Omental fat pad (tissue), 3 donors: ENCODE measurements at regions not wholly inside any gene's neighbourhood (a gene's known extent, or its start where the extent isn't known, plus 50 kb on each side); places are given as distances from the start of the nearest gene placed in this dataset.

Experiments used
- ATAC-seq: fragments of 150-250 bp; one replicate; pipeline ENCODE4 v1.9.1; 2016; ENCODE audit warnings: mild to moderate bottlenecking, moderate library complexity; ENCODE audit not compliant: low FRiP score
- DNase-seq: peaks from one replicate; pipeline ENCODE4 v3.0.0-alpha.2; 2019; ENCODE audit warnings: low spot score
- CTCF ChIP-seq, 3 donors: fragments of 450-650 bp; IDR thresholded peaks; one replicate each; pipeline ENCODE4 v1.5.1; 2016 to 2017; ENCODE audit warnings: antibody characterized with exemption in 3 of 3, mild to moderate bottlenecking in 3 of 3, moderate library complexity in 2 of 3

GRCh38 chr2:16264491-16264890 is 324.1 kb downstream of the MYCN start:
- no peak for TF ChIP-seq CTCF (IDR thresholded peaks at IDR 0.05)
- ATAC-seq: no peak
- DNase-seq: no peak

- DNase-seq (no peak), ATAC-seq (no peak)
- no peak for TF ChIP-seq CTCF (IDR thresholded peaks at IDR 0.05)
Observed at GRCh38 chr2:16263241-16263890, 323.0 kb downstream of the MYCN start.

GRCh38 chr2:16262526-16263178 is 322.3 kb downstream of the MYCN start:
- no peak for TF ChIP-seq CTCF (IDR thresholded peaks at IDR 0.05)
- ATAC-seq (no peak), DNase-seq (no peak)

- ATAC-seq: no peak
- TF ChIP-seq CTCF (IDR thresholded peaks at IDR 0.05): no peak
- no peak for DNase-seq
Observed at GRCh38 chr2:16261791-16262190, 321.4 kb downstream of the MYCN start.

GRCh38 chr2:16261071-16261470 is 320.7 kb downstream of the MYCN start:
- ATAC-seq (no peak), DNase-seq (no peak)
- no peak for TF ChIP-seq CTCF (IDR thresholded peaks at IDR 0.05)

- no peak for TF ChIP-seq CTCF (IDR thresholded peaks at IDR 0.05)
- ATAC-seq: no peak
- DNase-seq: no peak
Observed at GRCh38 chr2:16260041-16260830, 319.9 kb downstream of the MYCN start.
